ENCODE measurements at regions not wholly inside any gene's neighbourhood (a gene's known extent, or its start where the extent isn't known, plus 50 kb on each side); places are given as distances from the start of the nearest gene placed in this dataset.
A peak's percentile ranks its signal among the peaks of the same experiment; 100 is the strongest.

GRCh38 chr7:130897515-130898419, 163.8 kb upstream of the KLF14 start:
- Histone ChIP-seq H3K27me3 (no peaks in the 10 kb centered on the region), H3K9me3 (no peaks in the 10 kb centered on the region), H3K27ac (peak overlapping the region; percentile 75 to 99 (median 88)), H3K4me1 (peaks cover 7 to 100% (median 75%) of the 10 kb centered on the region in 4 donors), H3K36me3 (peaks cover 0 to 43% (median 0%) of the 10 kb centered on the region in 3 donors), H3K4me3 (no peak overlapping the region)
- peak in 1 of 2 donors; percentile 9 for TF ChIP-seq EP300 (IDR thresholded peaks at IDR 0.05)
- TF ChIP-seq CTCF (IDR thresholded peaks at IDR 0.05): no peak
- WGBS, 2 donors: 83 to 85% methylated on average over 23 of the region's 24 CpGs
- no peak for DNase-seq (ENCODE audit: low spot score in 2 of 2)

GRCh38 chr7:130899071-130899560, 165.1 kb upstream of the KLF14 start:
- 86 to 91% methylated on average over 11 of the region's 11 CpGs for whole genome bisulfite sequencing, 2 donors
- peaks cover 0 to 43% (median 0%) of the 10 kb centered on the region in 3 donors for H3K36me3 ChIP-seq
- no peaks in the 10 kb centered on the region for H3K27me3 ChIP-seq
- H3K27ac ChIP-seq: peak overlapping the region in 3 of 4 donors; percentile 81 to 99 (median 94)
- TF ChIP-seq CTCF (IDR thresholded peaks at IDR 0.05) (no peak), EP300 (IDR thresholded peaks at IDR 0.05) (no peak), POLR2A (IDR thresholded peaks at IDR 0.05) (no peak)
- H3K4me1 ChIP-seq: peaks cover 4 to 100% (median 78%) of the 10 kb centered on the region in 4 donors
- no peaks in the 10 kb centered on the region for H3K9me3 ChIP-seq
- H3K4me3 ChIP-seq: no peak overlapping the region
- DNase-seq (ENCODE audit: low spot score in 2 of 2): no peak

GRCh38 chr7:130899638-130900401, 165.8 kb upstream of the KLF14 start:
- H3K27me3 ChIP-seq: no peaks in the 10 kb centered on the region
- H3K4me1 ChIP-seq: peaks cover 0 to 100% (median 78%) of the 10 kb centered on the region in 4 donors
- H3K36me3 ChIP-seq: peaks cover 0 to 39% (median 0%) of the 10 kb centered on the region in 3 donors
- H3K4me3 ChIP-seq: no peak overlapping the region
- no peak for DNase-seq (ENCODE audit: low spot score in 2 of 2)
- peak overlapping the region; percentile 49 to 99 (median 88) for H3K27ac ChIP-seq
- 82 to 85% methylated on average over 15 of the region's 15 CpGs for WGBS, 2 donors
- no peaks in the 10 kb centered on the region for H3K9me3 ChIP-seq
- TF ChIP-seq POLR2A (IDR thresholded peaks at IDR 0.05) (no peak), EP300 (IDR thresholded peaks at IDR 0.05) (no peak), CTCF (IDR thresholded peaks at IDR 0.05) (no peak)

GRCh38 chr7:130900471-130901076, 166.6 kb upstream of the KLF14 start:
- H3K27ac ChIP-seq: peak overlapping the region; percentile 49 to 99 (median 88)
- no peaks in the 10 kb centered on the region for H3K27me3 ChIP-seq
- H3K4me1 ChIP-seq: peaks cover 0 to 100% (median 75%) of the 10 kb centered on the region in 4 donors
- H3K4me3 ChIP-seq: no peak overlapping the region
- TF ChIP-seq EP300 (IDR thresholded peaks at IDR 0.05) (no peak), POLR2A (IDR thresholded peaks at IDR 0.05) (no peak), CTCF (IDR thresholded peaks at IDR 0.05) (no peak)
- no peaks in the 10 kb centered on the region for H3K9me3 ChIP-seq
- DNase-seq (ENCODE audit: low spot score in 2 of 2): no peak
- 61 to 69% methylated on average over 5 of the region's 5 CpGs for WGBS, 2 donors
- H3K36me3 ChIP-seq: peaks cover 0 to 34% (median 0%) of the 10 kb centered on the region in 3 donors

Data from tibial nerve (tissue), 4 donors.